ENCODE measurements at regions not wholly inside any gene's neighbourhood (a gene's known extent, or its start where the extent isn't known, plus 50 kb on each side); places are given as distances from the start of the nearest gene placed in this dataset.

DNA sequence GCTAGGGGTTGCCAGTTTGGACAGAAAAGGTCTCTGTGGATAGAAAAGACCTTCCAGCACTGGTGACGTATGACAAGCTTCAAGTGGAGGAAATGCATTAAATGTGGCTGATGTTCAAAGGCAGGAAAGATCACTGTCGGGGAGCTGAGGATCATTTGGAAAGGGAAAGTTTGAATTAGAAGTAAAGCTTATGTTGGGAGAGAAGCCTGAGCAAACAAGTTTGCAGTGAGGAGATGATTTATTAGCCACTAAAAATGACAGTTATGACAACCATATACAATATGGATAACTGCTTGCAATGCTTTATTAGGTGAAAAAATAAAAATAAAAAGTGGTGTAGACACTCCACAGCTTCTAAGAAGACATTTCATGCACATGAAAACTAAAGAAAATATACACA lies 135.3 kb upstream of the HS3ST1 start:
- DNase-seq: no peak

DNA sequence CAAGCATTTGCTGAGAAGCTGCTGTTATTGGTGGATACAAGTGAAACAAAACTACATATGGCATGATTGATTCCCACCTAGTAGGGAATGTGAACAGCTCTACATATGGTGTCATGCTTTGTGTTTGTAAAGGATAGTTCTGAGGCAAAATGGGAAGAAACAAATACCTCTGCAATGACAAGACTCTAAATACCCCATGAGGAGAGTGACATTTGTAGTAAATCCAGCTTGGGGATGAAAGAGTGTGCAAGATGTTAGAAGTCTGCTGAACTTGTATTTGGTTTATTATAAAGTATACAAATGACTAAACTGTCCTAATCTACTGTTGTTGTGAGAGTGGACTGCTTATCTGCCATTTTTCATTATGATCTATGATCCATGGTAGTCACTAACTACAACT lies 120.8 kb upstream of the HS3ST1 start:
- DNase-seq: no peak

DNA sequence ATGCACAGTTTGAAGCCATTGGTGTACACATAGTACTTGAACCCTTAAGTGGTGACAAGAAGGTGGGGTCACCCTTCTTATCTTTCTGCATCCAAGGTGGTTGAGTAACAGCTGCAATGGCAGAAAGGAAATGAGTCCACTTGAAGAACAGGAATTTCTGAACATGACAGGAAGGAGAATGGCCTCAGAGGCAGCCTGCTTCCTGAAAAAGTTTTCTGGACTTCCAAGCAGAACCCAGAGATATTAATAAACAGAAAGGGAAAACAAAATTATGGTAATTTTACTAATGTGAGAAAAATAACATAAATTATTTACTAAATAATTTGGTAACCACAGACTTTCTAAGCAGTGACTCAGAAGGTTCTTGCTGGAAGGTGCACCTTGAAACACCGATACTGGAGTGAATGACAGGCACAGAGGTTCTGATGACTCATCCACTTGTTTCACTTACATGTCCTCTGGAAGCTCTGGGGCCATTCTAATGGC lies 119.9 kb upstream of the HS3ST1 start:
- no peak for DNase-seq

DNA sequence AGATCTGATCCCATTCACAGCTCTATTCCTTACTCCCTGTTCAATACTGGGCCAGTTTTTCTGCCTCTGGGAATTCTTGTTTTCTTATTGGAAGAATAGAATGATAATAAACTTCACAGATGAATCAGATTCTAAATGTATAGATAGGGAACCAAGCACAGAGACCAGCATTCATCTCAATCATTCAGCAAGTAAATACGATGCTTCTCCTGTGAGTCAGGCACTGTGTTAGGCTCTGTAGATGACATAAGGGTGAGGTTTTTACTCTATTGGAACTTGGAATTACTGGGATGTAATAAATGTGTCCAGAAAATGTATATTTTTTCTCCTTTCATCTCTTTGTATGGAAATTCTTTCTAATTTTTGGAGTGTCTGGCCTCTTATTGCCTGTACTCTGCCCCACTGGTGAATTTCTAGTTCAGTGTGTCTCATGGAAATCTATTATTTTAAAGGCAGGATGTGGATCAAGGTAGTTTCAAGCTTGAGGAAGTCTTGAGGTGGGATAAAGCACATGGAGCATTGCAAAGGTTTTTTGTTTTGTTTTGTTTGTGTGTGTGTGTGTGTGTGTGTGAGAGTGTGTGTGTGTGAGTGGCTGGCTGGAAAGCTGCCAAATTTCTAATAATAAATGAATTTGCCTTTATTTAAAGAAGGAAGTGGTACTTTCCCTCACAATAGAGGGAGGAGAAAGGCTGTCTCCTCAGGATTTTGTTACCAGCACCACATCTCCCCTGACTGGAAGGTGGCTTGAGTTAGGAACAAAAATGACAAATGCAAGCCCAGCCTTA lies 117.9 kb upstream of the HS3ST1 start:
- peak; percentile 4 to 8 for DNase-seq

DNA sequence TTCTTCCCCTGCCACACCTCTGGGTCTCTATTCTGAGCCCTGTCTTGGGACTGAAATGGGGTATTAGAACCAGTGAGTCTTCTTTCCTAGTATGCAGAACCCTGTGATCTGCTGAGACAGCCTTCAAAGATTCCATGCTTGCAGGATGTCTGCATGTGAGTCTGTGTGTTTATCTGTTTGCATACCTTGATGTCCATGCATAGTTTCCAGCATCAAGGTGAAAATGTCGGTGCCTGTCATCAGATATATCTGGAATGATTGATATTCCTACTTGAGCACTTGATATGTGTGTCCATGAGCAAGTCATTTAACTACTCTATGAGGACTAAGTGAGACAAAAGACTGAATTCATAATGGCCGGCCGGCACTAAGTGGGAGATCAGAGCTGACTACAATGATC lies 117.0 kb upstream of the HS3ST1 start:
- DNase-seq: no peak

DNA sequence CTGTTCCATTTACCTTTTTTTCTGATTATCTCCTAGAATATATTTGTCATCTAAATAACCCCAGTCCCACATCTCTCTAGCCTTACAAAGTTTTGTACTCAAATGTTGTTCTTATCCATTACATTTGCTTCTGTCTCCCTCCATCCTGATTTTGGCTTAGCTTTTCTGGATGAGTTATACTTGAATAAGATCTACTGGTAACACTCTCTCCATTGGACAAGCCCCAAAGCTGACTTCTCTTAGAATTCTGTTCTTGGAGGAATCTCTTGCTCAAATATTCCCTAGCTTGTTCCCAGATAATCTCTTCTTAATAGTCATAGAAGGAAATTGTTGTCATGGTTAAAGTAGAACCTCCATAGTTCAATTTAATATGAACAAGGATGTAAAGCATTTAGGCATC lies 115.5 kb upstream of the HS3ST1 start:
- DNase-seq: no peak

DNA sequence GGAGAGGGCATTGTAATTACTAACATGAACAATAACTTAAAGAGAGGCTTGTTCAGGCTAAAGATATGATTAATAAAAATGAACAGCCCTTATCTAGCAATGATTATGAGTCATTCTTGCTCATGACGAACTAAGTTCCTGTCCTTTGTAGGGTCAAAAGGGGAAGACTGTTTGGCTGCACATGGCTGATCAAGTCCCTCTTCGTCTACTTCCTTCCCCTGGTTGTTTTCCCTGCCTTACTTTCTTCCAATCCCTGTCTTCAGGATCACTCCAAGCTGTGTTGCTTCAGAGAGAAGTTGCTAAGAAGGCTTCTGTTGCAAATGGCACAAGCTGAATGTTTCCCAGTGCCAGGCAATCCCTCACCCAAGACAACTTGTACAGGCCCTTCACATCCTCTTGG lies 115.0 kb upstream of the HS3ST1 start:
- DNase-seq: peak; percentile 63 to 70

DNA sequence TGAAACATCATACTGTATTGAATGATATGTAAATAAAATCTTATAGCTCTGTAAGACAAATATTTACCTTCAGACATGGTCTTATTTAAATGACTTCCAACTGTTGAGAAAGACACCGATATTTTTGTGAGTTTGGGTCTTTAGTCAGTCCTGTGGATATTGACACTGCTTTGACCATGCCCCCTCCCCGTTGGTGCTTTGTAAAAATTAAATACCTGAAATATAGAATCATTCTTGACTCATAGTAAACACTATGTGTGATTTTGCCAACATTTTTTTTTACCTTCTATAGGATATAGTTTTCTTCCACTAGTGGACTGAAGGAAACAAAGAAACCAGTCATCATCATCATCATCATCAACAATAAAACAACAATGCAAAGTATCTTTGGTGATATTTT lies 114.3 kb upstream of the HS3ST1 start:
- no peak for DNase-seq

DNA sequence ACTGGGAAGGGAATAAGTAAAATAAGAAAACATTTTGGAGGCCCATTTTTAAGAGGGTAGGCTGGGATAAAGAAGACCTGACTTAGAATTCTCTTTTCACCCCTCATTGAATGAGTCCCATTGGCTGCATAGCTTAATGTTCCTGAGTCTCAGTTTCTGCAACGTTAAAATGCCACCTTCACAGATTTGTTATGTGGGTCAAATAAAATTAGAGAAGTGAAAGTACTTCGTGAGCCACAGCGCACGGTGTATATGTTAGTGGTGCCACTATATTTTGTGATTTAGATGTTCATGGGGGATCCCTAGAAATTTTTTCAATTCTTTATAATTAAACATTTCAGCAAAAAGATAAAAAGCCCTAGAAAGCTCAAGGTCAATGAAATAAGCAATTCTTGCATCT lies 109.2 kb upstream of the HS3ST1 start:
- peak in 1 of 2 donors; percentile 5 for DNase-seq

DNA sequence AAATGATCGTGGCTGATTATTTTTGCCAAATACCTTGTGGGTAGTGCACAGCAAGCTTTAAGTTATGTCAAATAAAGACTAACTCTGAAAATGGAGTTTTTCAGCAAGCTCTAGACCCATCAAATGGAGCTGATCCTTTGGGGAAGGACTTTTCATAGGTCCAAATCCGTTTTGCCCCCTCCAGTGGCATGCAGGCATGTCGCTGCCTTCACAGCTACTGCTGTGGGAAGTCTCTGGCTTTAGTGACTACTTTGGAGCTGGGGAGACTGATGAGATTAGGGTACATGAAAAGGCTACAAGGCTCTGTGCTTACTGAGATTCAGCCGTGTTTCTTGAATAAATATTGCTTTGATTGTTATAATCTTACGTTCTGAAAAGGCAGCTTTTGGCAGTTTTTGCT lies 106.6 kb upstream of the HS3ST1 start:
- no peak for DNase-seq

DNA sequence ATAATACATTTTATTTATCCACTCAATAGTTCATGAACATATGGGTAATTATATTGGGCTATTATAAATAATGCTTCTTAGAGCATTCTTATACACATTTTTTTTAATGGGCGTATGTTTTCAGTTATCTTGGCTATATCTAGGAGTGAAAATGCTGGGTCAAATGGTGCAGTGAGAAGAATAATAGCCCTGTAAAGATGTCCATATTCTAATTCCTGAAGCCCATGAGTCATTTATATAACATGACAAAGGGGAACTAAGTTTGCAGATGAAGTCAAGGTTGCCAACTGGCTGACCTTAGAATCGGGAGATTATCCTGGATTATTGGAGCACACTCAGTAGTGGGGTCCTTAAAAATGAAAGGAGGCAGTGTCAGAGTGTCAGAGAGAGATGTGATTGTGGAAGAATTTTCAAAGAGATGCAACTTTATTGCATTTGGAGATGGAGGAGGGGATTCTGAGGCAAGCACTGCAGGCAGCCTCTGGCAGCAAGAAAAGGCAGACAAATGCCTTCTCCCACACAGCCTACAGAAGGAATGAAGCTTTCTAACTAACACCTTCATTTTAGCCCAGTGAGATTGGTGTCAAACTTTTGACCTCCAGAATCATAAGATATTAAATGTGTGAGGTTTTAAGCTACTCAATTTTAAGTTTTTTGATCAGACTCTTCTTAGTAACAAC lies 106.1 kb upstream of the HS3ST1 start:
- DNase-seq: no peak

DNA sequence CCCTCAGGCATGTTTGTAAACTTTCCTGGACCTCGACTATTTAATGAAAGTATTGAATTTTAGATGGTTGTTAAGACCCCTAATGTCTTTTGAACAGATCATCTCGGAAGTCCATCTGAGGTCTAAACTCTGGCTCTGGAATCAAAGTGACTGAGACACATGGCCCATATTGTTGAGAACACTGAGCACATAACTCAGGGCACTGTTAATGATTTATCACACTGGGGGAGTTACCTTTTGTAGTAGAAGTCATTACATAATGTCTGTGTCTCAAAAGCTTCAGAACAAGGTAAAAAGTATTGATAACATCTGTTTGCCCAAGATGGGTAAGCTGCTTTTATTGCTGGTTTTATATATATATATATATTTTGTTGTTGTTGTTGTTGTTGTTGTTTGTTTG lies 103.4 kb upstream of the HS3ST1 start:
- no peak for DNase-seq

DNA sequence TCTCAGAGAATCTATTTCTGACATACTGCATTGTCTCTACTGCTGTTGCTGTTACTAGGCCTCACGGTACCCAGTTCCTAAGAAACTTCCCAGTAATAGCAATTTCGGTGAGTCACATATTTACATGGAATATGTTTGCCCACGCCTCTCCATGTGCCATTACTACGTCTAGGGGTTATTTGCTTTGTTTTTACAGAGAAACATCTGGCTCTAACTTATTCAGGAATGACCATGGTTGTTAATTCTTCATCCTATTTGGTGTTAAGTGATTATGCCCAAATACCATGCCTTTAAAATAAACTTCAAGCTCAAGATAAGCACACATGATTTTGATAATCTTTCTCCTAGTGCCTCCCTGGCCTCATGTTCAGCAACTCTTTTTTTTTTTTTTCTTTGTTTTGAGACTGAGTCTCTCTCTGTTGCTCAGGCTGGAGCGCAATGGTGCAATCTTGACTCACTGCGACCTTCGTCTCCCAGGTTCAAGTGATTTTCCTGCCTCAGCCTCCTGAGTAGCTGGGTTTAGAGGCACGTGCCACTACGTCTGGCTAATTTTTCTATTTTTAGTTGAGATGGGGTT lies 101.0 kb upstream of the HS3ST1 start:
- no peak for DNase-seq

DNA sequence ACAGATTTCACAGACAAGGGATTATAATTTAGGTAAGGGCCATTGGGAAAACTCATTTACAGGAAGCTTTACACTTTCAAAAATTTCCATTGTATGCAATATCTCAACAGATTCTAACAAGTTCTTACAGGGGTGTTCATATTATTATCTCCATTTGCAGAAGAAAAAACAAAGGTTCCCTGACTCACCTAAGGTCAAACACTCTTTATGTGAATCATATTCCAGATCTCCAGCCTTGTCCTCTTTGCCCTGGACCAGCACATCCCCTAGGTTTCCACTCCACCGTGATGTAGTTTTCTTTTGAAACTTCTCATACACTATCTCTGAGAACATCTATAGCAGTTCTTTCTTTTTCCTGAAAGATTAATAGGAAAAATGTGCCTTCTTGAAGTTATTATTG lies 96.4 kb upstream of the HS3ST1 start:
- no peak for DNase-seq

DNA sequence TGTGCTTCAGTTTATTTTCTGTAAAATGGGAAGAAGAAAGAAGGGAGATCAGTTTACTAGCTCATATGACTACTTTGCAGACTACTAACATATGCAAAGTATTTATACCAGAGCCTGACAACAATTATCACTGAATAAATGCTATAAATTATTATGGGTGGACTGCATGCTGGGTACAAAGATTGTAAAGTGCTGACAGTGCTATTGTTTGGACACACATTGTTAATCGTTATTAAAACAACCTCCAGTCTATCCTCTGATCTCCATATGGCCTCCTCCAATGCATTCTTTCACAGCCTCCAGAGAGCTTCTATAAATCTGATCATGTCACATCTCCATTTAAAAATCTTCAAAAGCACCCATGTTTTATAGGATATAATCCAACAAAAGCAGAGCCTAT lies 90.1 kb upstream of the HS3ST1 start:
- no peak for DNase-seq

DNA sequence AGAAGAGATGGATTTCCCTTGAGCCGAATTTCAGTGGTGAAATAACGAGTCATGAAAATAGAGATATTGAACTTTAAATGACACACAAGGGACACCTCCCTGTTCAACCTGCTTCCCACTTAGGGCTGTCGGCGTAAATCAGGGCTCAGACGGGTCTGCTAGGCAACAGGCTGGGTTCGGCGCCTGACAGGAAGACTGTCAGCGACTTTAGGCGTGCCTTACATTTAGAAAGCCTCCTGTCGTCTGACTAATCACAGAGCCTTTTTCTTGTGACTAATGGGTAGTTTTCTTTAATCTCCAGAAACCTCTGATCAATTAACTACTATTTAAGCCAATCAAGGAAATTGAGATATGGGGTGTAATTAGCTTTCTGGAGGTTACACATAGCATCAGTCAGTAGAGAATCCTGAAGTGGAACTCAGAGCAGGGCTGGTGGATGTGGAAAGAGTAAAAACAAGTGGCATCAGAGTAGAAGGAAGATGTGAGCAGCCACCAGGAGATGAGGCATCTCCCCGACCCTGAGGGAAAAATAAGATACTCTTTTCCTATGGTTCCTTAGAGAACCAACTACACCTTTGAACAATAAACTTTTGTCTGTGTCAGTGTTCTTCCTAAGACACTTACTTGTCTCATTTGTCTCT lies 86.2 kb upstream of the HS3ST1 start:
- no peak for DNase-seq

DNA sequence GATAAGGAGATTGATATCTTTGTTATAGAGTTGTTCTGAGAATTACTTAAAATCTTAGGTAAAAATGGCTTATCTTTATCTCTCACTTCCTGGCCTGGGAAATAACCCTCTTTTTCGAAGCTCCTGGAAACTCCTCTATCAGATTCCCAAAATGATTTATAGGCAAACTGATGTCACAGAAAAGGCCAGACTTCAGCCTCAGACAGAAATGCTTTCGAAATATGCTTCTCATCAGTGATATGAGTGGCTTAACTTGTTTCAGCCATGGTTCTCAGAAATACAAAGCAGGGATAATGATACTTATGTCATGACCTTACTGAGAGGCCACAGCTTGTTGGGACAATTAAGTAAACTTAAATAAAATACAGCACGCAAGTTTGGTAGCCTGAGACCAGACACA lies 85.3 kb upstream of the HS3ST1 start:
- no peak for DNase-seq

DNA sequence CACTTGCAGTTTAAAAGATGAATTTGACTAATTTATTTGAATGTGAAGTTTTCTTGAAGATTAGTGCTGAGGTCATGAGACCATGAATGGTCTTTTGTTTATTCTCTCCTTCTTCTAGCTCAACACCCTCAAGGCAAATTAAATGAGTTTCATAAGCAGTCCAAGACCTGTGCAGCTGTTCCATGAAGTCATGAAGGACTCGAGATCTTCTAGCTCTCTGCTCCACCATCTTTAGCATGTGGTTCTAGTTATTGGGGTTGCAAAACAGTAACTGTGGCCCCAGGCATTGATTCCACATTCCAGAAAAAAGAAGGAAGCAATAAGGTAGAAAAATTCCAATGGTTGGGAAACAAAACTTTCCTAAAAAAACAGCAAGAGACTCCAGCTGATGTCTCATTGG lies 84.2 kb upstream of the HS3ST1 start:
- no peak for DNase-seq

DNA sequence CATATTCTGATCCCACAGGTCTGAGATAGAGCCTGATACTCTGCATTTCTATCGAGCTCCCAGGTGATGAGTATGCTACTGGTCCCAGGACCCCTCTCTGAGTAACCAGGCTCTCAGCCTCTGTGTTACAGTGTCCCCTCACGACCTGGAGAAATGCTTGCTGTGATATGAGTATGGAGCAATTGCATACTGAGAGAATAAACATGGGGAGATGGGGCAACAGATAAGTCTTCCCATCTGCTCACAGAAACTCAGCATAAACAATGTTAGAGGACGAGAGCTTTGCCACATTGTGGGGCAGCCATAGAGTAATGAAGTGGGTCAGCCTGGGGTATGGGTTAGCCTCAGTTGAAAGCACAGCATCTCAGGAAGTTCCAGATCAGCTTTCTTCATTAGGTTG lies 82.6 kb upstream of the HS3ST1 start:
- no peak for DNase-seq

DNA sequence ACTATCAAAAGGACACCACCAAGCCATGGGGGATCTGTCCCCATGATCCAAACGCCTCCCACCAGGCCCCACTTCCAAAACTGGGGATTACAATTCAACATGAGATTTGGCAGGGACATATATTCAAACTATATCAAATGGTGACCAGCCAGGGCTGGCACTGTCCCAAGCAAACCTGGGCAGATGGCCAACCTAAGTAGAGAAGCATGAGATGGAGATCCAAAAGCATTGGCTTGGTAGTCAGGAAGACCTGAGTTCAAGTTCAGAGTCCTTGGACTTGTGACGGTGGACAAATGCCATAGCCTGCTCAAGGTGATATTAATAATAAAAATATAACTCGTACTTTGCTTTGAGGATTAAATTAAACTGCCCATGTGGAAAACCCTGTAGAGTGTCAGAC lies 79.2 kb upstream of the HS3ST1 start:
- DNase-seq: no peak

DNA sequence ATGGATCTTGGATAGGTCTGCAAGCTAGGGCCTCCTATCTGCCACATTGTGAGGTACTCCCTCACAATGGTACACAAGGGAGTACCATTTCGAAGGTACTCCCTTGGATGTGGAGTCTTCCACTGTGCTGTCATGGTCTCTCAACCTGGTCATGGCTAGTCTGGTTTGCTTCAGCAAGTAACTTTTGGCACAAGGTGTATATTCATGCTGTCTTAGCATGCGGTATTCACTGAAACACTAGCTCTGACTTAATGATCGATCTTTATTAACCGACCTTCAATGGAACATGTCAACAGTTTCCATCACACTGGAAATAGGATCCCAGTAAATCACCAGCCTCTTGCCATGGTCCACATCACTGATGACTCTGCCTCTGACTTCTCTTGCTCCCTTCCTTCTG lies 77.5 kb upstream of the HS3ST1 start:
- no peak for DNase-seq

DNA sequence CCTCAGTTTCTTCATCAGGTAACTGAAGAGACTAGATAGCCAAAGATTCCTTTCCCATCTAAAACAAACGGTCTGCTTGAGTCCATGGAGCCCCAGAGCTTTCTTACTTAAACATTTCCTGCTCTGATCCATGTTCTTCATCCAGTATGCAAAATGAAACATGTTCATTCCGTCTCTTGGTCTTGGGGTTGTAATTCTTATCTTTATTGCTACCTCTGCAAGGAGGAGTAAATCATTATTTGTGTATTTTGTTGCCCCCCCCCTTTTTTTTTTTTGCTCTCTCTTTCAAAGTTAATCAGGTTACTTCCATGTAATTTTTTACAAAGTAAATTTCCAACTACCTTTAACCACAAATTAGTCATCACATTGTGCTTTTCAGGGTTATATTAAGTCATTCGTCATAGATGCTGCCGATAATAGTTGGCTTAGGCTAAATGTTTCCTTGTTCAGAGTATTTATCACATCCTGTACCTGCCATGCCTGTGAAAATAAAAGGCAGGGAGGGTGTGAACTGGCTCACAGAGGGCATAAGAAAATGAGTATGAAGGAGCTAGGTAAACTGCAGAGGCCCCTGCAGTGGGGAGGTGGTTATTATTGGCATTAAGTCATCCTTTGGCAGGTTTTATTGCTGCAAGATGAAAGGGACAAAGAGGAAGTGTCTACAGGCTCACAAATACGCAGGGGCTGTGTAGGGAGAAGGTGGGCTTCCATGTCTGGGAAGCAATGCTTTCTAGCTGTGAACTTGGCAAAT lies 76.7 kb upstream of the HS3ST1 start:
- no peak for DNase-seq

DNA sequence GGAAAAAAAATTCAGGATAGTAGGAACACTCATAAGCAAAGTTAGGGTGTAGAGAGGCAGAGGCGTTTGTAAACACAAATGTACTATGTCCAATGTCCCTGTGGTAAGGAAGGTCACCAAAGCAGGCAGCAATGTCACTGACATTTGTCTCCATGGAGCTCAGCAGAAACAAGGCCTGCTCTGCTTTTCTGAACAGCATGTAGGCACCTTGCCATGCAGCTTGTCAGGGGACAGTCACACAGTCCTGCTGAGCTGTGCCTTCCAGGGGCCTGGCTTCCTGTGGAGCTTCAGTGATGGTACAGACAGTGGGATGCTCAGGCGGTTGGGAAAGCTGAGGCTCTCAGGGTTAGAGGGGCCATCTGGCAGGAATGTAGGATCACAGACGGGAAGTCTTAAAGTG lies 74.5 kb upstream of the HS3ST1 start:
- no peak for DNase-seq

Data from inflammatory macrophage (primary cell).